GM12874 (cell line): ENCODE measurements at regions not wholly inside any gene's neighbourhood (a gene's known extent, or its start where the extent isn't known, plus 50 kb on each side); places are given as distances from the start of the nearest gene placed in this dataset.

Source experiments
- TF ChIP-seq, protein P1 (sequence below): IDR thresholded peaks from 2 replicates; pipeline ENCODE4 v1.5.1; 2011; ENCODE audit warnings: low read depth, mild to moderate bottlenecking, control low read depth, low read length, moderate library complexity; ENCODE audit not compliant: insufficient read depth

DNA sequence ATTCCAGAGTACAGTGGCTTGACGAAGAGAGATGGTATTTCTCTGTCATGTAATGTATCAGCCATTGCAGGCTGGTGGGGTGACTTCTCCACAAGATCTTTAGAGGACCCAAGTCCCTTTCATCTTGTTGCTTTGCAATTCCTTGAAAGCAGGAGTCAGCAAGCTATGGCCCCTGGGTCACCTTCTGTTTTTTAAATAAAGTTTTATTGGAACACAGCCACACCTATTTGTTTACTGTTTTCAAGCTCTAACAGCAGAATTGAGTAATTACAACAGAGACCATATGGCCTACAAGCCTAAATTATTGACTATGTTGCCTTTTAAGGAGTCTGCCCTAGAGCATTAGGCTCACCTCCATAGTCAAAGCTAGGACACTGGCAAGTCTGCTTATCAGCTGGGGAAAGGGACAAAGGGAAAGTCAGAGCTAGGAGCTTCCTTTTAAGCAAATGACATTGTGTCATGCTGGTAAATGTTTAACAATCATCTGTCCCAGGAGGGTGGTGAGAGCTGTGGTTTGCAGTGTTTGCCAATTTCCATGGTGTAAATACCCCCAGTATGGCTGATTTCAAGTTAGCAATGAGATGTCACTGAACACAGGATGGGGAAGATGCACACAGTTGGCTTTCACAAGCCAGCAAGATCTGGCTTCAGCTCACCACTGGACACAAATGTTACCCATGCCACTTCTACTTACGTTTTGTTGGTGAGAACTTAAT is 87.7 kb upstream of the PWP1 start:
- TF ChIP-seq, protein P1, sequence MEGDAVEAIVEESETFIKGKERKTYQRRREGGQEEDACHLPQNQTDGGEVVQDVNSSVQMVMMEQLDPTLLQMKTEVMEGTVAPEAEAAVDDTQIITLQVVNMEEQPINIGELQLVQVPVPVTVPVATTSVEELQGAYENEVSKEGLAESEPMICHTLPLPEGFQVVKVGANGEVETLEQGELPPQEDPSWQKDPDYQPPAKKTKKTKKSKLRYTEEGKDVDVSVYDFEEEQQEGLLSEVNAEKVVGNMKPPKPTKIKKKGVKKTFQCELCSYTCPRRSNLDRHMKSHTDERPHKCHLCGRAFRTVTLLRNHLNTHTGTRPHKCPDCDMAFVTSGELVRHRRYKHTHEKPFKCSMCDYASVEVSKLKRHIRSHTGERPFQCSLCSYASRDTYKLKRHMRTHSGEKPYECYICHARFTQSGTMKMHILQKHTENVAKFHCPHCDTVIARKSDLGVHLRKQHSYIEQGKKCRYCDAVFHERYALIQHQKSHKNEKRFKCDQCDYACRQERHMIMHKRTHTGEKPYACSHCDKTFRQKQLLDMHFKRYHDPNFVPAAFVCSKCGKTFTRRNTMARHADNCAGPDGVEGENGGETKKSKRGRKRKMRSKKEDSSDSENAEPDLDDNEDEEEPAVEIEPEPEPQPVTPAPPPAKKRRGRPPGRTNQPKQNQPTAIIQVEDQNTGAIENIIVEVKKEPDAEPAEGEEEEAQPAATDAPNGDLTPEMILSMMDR = no peak

DNA sequence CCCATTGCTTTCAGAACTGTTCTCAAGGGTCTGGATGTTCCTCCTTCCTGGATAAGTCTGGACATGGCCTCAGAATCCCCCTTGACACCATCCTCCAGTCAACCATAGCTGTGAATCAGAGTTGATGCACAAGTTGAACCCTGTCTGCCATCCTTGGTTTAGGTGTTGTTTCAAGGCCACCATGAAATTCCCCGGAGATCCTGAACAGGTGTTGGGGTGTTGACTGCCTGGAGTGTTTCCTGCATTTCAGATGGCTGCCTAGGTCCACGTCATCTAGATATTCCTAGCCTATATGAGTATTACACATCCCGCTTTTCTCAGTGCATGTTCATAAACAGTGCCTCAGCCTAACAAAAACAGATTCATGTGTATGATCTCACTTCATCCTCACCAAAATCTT is 86.7 kb upstream of the PWP1 start:
- TF ChIP-seq, protein P1 = no peak

DNA sequence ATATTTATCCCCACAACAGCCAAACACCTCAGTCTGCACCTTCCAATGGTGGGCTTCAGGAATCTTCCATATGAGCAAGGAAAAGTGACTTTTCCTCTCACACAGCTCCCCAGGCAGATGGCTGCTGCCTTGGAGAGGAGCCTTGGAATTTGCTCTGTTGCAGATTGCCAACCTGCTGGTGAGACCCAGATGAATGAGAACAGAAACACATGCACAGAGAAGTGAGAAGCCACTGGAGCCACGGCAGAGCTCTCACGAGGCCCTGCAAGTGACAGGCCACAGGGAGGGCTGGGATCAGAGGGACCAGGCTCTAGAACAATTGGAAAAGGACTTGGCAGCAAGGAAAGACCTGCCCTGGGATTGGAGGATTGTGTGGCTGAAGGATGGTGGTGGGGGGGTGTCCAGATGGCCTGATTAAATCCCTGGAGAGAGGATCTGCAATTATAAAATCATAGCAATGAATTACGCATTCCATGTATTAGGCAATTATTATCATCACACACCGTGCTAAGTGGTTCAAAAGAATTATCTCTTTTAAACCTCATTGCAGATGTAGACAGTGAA is 84.9 kb upstream of the PWP1 start:
- TF ChIP-seq, protein P1 = no peak

DNA sequence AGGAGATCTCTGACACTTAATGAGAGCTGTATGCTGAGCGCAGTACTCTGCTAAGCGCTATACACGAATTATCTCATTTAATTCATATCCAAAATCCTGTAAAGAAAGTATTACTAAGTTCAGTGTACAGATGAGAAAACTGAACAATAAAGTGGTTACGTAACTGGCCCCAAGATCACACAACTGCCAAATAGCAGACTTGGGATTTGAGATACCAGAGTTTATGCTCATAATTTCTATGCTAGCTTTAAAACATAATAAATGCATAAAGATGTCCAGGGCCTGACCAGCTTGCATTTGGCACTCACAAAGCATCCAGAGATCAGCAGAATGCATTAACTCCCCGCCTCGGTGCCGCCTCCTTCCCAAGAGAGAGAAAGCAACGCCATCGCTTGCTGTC is 83.2 kb upstream of the PWP1 start:
- TF ChIP-seq, protein P1 = no peak

DNA sequence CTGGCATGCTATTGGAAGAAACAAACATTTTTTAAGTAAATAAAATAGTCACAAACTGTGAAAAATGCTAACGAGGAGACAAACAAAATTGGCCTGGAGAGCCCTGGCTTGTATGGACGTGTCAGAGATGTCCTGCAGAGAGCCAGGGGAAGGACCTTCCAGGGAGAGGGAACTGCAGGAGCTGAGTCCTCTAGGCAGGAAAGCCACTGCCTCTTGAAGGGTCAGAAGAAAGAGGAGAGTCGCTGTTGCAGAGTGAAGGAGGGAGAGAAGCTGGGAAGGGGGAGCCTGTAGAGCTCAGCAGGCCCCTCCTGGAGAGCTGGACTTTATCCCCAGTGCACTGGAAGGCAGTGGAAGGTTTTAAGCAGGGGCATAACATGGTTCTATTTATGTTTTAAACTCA is 80.3 kb upstream of the PWP1 start:
- TF ChIP-seq, protein P1 = no peak

DNA sequence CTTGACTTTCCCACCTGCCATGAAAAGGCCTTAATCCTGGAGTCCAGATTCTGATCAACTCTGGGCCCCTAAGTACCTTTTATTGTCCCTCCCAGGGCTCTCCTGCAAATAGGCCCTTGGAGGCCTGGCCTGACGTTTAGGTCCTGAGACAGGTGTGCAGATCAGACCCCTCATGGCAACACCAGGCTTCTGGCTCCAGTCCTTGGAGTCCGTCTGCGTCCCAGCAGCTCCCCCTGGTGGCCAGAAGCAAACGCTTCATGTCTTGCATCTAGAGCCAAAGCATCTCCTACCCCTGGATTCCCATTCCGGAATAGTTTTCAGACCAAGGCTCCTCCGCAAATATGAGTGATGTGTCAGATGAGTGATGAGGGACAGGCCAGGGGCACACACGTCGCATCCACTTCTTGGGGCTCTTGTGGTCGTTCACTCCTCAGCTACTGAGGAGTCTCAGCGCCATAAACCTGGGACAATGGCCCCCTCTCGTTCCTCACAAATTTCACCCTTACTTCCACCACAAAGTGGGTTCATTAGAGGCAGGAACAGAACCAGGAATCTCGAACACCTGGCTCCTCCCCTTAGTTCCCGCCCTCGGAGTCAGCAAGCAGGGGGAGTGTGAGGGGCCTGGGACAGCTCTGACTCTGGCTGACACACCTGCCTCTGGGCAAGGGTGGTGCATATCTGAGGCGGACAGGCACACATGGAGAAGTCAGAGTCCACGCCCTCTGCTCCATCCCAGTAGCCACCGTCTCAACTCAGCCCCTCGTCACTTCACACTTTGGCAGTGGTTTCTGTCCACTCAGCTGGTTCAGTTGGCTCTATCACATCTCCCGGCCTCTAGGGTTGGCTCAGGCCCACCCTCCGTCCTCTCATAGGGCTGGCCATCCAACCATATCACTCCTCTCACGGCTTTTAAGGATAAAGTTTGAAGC is 77.9 kb upstream of the PWP1 start:
- TF ChIP-seq, protein P1 = peak; percentile 91

DNA sequence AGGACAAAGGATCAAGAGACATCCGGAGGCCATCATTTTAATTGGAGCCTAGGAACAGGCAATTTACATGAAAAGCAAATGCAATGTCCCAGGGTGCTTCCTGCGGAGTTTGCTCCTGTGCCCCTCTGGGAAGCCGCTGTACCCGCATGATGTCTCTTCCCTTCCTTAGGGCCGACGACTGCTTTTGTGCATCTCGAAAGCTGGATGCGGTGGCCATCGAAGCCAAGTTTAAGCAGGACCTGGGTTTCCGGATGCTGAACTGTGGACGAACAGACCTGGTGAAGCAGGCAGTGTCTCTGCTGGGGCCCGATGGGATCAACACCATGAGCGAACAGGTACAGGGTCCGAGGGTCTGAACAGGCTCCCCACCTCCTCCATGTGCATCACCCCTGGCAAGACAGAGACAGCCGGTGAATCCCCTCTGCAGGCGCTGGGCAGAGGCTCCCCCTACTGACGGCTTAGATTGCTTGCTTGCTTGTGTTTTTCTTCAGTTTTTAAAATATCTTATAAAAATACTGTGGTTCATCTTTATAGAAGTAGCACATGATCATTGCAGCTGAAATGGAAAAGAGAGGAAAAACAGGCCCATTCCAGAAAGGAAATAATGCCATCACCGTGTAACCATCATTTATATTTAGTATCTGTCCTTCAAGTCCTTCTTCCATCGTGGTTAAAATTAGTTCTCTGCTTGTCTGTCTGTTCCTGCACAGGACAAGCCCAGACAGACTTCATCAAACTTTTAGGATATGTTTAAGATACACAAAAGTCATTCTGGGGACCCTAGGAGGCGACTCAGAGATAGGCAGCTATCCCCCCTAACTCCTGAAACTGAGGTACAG is 75.4 kb upstream of the PWP1 start:
- TF ChIP-seq, protein P1 = peak; percentile 66
